Muscle of leg (tissue), 3 donors: ENCODE measurements at regions not wholly inside any gene's neighbourhood (a gene's known extent, or its start where the extent isn't known, plus 50 kb on each side); places are given as distances from the start of the nearest gene placed in this dataset.
"Not testable (repeated sequence)": the region's sequence is repeated elsewhere in the genome, so short reads cannot be mapped to it uniquely, and the experiment has no call there.

Experiments used
- DNase-seq: peaks from one replicate; pipeline ENCODE4 v3.0.0; 2013
- H3K27ac ChIP-seq: one replicate; pipeline ENCODE4 v1.5.1; 2013; ENCODE audit warnings: mild to moderate bottlenecking, low read length, control low read depth
- H3K27me3 ChIP-seq: one replicate; pipeline ENCODE4 v1.6.1; 2013; ENCODE audit warnings: low read length; ENCODE audit not compliant: control insufficient read depth, insufficient read depth
- H3K36me3 ChIP-seq: one replicate; pipeline ENCODE4 v1.6.1; 2013; ENCODE audit warnings: low read length; ENCODE audit not compliant: control insufficient read depth, insufficient read depth
- H3K4me1 ChIP-seq: one replicate; pipeline ENCODE4 v1.6.1; 2013; ENCODE audit warnings: low read length; ENCODE audit not compliant: control insufficient read depth, insufficient read depth
- H3K4me3 ChIP-seq: one replicate; pipeline ENCODE4 v1.5.1; 2013; ENCODE audit warnings: low read length, control low read depth
- H3K9me3 ChIP-seq: replicated peaks from 2 replicates; pipeline ENCODE4 v1.6.1; 2013; ENCODE audit warnings: low read depth, low read length; ENCODE audit not compliant: control insufficient read depth
- whole genome bisulfite sequencing: methylation state at CpG from one replicate; pipeline ENCODE4 v1.1.5; 2013; ENCODE audit warnings: missing lambda C conversion rate; ENCODE audit not compliant: insufficient coverage; 5-methylcytosine and 5-hydroxymethylcytosine counted together

DNA sequence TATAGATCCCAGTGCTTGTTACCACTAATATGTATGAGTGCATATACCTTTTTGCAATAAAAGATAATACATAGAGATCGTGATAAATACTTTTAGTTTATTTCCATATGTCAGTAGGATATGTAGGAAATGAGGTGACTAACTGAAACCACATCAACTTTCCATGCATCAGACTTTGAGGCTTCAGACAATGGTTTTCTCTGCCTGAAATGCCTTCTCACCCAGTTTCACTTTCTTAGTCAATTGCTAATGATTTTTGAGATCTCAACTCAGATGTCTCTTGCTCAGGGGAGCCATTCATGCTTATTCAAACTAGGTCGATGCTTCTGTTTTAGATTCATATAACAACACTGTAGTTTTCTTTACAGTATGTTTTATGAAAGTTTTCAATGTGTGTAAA is 626.6 kb upstream of the ADGRB3 start:
- Histone ChIP-seq H3K27ac (no peak overlapping the region), H3K36me3 (no peaks in the 10 kb centered on the region), H3K27me3 (no peaks in the 10 kb centered on the region), H3K4me1 (no peaks in the 10 kb centered on the region), H3K4me3 (no peak overlapping the region), H3K9me3 (no peaks in the 10 kb centered on the region)
- DNase-seq: no peak
- no CpG with 5 or more reads among the region's 2 CpGs for WGBS

DNA sequence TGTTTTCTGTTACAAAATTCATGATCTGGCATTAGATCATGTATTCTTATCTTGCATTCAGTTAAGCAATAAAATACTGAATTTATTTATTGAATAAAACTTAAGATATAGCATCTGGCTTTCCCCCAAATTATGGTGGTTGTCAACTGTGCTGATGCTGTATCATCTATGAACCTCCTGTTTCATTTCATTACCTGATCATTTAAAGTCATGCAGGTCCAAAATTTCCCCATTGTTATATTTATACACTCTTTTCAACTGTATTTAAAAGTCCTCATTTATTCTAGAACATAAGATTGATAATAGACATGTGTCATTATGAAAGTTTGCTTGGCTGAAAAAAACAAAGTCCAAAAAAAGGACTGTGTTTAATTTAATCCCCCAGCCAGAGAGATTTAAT is 627.4 kb upstream of the ADGRB3 start:
- no peaks in the 10 kb centered on the region for H3K9me3 ChIP-seq
- no peaks in the 10 kb centered on the region for H3K4me1 ChIP-seq
- DNase-seq: no peak
- H3K27ac ChIP-seq: no peak overlapping the region
- H3K4me3 ChIP-seq: no peak overlapping the region
- H3K36me3 ChIP-seq: no peaks in the 10 kb centered on the region
- H3K27me3 ChIP-seq: no peaks in the 10 kb centered on the region

DNA sequence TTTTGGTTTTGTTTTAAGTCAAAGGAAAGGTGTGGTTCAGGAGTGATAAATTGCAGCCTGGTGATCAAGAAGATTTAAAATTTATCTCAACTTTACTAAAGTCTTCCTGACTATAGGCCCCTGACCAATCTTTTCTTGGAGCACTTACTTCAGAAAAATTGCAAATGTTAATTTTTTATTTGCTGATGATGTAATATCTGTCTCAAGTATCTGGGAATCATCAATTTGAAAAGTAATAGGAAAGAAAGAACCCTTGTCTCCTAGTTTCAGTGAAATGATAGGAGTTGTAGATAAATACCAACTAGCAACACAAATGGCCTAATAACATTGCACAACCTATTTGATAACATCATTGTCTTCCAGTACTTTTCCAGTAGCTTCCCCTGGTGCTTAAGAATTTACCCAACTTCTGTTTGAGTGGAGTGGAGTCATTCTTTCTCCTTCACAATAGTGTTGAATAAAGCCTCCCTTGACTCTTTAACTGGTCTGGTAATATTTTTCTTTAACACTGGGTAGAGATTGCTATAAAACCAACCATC is 648.3 kb upstream of the ADGRB3 start:
- no peak overlapping the region for H3K27ac ChIP-seq
- H3K4me1 ChIP-seq: no peaks in the 10 kb centered on the region
- DNase-seq: no peak
- H3K27me3 ChIP-seq: no peaks in the 10 kb centered on the region
- H3K4me3 ChIP-seq: no peak overlapping the region
- no peaks in the 10 kb centered on the region for H3K36me3 ChIP-seq
- H3K9me3 ChIP-seq: no peaks in the 10 kb centered on the region

DNA sequence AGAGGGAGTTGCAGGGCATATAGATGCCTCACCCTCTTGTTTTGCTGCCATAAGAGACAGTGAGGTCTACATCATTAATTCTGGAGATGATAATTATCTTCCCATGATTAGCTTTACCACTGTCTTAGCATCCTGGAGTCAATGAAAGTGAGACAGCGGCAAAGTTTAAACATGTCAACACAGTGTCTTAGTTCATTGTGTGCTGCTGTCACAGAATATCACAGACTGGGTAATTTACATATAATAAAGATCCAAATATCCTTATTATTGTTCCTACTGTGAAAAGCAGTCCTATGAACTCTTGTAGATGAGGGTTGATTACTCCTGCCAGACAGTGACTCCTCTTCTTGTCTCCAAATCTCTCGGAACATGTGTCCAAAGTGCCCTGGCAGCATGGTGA is 658.6 kb upstream of the ADGRB3 start:
- no peak for DNase-seq
- Histone ChIP-seq H3K27ac (no peak overlapping the region), H3K4me1 (no peaks in the 10 kb centered on the region), H3K27me3 (no peaks in the 10 kb centered on the region), H3K9me3 (no peaks in the 10 kb centered on the region), H3K4me3 (no peak overlapping the region), H3K36me3 (no peaks in the 10 kb centered on the region)
- WGBS: 100% methylated on average over 1 of the region's 2 CpGs

DNA sequence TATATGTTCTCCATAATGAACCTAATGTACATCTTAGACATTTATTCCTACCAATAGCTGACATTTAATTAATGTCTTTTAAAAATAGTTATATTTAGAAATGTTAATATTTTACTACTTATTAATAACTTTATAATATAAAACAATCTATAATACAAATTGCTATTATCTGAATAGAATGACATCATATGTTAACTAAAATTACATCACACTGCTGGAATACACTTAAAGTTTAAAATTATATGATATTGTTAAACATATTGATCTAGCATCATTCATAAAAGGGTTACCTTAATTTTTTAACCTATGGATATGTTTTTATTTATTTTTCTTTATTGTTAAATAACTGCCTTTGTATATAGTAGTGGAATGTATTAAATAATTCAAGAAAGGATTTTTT is 660.2 kb upstream of the ADGRB3 start:
- no peak overlapping the region for H3K27ac ChIP-seq

DNA sequence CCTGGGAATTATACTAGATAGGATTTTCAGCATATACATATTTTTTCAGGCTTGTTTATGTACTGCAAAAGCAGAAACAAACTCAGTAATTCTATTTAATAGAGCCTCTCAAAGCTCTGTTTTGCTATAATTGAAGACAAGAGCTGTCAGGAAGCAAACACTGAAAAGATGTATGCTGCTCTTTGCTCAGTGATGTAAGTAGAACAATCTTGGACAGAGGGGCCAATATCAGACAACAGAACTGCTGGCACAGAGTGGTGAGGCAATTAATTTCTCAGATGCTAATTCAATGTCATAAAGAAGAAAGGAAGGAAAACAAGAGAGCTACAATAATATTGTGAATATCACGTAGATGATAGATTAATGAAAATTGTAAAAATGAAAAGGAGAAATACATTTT is 663.3 kb upstream of the ADGRB3 start:
- H3K4me1 ChIP-seq: no peaks in the 10 kb centered on the region
- DNase-seq: no peak
- H3K27me3 ChIP-seq: no peaks in the 10 kb centered on the region
- no CpG with 5 or more reads among the region's 1 CpG for WGBS
- H3K9me3 ChIP-seq: no peaks in the 10 kb centered on the region
- H3K4me3 ChIP-seq: no peak overlapping the region
- H3K27ac ChIP-seq: no peak overlapping the region
- no peaks in the 10 kb centered on the region for H3K36me3 ChIP-seq

More for the DNA sequence above, 660.2 kb upstream of the ADGRB3 start:
- H3K4me1 ChIP-seq: no peaks in the 10 kb centered on the region
- no peaks in the 10 kb centered on the region for H3K27me3 ChIP-seq
- H3K9me3 ChIP-seq: no peaks in the 10 kb centered on the region
- no peak for DNase-seq
- H3K4me3 ChIP-seq: no peak overlapping the region
- no peaks in the 10 kb centered on the region for H3K36me3 ChIP-seq

DNA sequence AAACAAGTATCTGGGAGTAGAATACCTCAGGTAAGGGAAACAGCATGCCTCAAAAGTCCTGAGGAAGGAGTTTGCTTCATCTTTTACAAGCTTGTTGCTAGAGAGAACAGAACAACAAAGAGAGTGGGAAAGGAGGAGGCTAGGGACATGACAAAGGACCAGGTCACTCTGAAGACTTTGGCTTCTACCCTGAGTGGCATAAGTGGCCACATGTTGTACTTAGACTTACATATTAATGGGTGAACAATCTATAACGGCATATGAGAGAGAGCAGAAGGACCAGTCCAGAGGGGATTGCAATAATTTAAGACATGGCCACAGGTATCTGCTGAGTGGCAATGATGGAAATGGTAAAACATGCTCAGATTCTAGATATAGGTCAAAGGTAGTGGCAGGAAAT is 668.3 kb upstream of the ADGRB3 start:
- Histone ChIP-seq H3K9me3 (no peaks in the 10 kb centered on the region), H3K36me3 (no peaks in the 10 kb centered on the region), H3K4me3 (no peak overlapping the region), H3K4me1 (no peaks in the 10 kb centered on the region), H3K27me3 (no peaks in the 10 kb centered on the region), H3K27ac (no peak overlapping the region)
- no peak for DNase-seq
- no CpG with 5 or more reads among the region's 1 CpG for WGBS

DNA sequence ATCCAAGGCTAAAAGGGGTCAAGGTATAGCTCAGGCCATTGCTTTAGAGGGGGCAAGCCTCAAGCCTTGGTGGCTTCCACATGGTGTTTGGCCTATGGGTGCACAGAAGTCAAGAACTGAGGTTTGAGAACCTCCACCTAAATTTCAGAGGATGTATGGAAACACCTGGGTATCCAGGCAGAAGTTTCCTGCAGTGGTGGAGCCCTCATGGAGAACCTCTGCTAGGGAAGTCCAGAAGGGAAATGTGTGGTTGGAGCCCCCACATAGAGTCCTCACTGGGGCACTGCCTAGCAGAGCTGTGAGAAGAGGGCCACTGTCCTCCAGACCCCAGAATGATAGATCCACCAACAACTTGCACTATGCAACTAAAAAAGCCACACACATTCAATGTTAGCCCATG is 678.7 kb upstream of the ADGRB3 start:
- DNase-seq: no peak

DNA sequence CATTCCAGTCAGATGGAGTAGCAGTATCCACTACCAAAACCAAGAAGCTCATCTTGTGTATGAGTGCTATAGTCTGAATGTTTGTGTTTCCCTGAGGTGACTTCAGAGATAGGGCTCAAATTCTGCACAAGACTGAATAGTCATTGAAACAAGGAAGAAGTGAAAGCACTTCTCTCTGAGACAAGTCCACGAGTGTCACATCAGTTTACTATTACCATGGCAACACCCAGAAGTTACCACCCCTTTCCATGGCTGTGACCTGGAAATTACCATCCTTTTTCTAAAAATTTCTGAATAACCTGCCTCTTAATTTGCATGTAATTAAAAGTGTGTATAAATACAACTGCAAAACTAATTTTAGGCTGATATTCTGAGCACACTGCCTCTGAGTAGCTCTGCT is 682.1 kb upstream of the ADGRB3 start:
- no peaks in the 10 kb centered on the region for H3K27me3 ChIP-seq
- WGBS: no CpG with 5 or more reads among the region's 1 CpG
- peaks cover 9% of the 10 kb centered on the region for H3K9me3 ChIP-seq
- no peak for DNase-seq
- no peaks in the 10 kb centered on the region for H3K36me3 ChIP-seq
- no peaks in the 10 kb centered on the region for H3K4me1 ChIP-seq
- H3K4me3 ChIP-seq: no peak overlapping the region
- no peak overlapping the region for H3K27ac ChIP-seq

More for the DNA sequence above, 678.7 kb upstream of the ADGRB3 start:
- Histone ChIP-seq H3K4me3 (no peak overlapping the region), H3K4me1 (no peaks in the 10 kb centered on the region), H3K9me3 (peaks cover 9% of the 10 kb centered on the region), H3K27me3 (no peaks in the 10 kb centered on the region), H3K36me3 (no peaks in the 10 kb centered on the region), H3K27ac (no peak overlapping the region)

DNA sequence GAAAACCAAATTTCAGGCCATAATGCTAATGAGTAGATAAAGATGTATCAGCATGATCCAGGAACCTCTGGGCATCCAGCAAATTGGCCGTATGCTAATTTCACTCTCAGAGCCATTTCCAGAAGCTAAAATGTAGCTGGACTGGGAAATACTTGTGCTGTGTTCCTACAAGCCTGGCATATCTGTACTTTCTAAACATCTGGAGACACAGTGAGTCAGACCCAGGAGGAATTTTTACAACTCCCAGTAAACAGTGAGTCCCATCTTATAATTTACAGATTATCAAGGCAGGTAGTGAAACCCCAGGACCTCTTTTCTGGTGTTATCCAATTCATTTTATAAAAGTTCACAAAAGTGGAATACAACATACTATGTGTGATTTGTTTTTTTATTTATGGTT is 683.0 kb upstream of the ADGRB3 start:
- no peak for DNase-seq
- peaks cover 9% of the 10 kb centered on the region for H3K9me3 ChIP-seq
- WGBS: 80% methylated on average over 1 of the region's 1 CpG
- H3K4me1 ChIP-seq: no peaks in the 10 kb centered on the region
- no peak overlapping the region for H3K27ac ChIP-seq
- H3K36me3 ChIP-seq: no peaks in the 10 kb centered on the region
- H3K4me3 ChIP-seq: no peak overlapping the region
- no peaks in the 10 kb centered on the region for H3K27me3 ChIP-seq

DNA sequence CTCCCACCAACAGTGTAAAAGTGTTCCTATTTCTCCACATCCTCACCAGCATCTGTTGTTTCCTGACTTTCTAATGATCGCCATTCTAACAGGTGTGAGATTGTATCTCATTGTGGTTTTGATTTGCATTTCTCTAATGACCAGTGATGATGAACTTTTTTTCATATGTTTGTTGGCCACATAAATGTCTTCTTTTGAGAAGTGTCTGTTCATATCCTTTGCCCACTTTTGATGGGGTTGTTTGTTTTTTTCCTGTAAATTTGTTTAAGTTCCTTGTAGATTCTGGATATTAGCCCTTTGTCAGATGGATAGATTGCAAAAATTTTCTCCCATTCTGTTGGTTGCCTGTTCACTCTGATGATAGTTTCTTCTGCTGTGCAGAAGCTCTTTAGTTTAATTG is 687.3 kb upstream of the ADGRB3 start:
- not testable (repeated sequence) for H3K9me3 ChIP-seq, H3K36me3 ChIP-seq, H3K4me3 ChIP-seq, DNase-seq, H3K27me3 ChIP-seq, H3K27ac ChIP-seq, H3K4me1 ChIP-seq
- no CpG with 5 or more reads among the region's 1 CpG for WGBS
